CD14-positive monocyte (primary cell): ENCODE measurements at regions not wholly inside any gene's neighbourhood (a gene's known extent, or its start where the extent isn't known, plus 50 kb on each side); places are given as distances from the start of the nearest gene placed in this dataset.
"Not testable (repeated sequence)": the region's sequence is repeated elsewhere in the genome, so short reads cannot be mapped to it uniquely, and the experiment has no call there.

Source experiments
- DNase-seq, 3 donors: peaks; one replicate each; pipeline ENCODE4 v3.0.0-alpha.2; 2011 to 2022
- H2AFZ ChIP-seq: 2 replicates; pipeline ENCODE4 v1.6.0; 2012; ENCODE audit warnings: mild to moderate bottlenecking, low read depth, low read length, inconsistent platforms; ENCODE audit not compliant: insufficient read depth, poor library complexity, severe bottlenecking
- H3K27ac ChIP-seq, 2 donors: 1 replicate in 1 of 2; 2 replicates in 1 of 2; pipeline ENCODE4 v1.5.1; 2012 to 2013; ENCODE audit warnings: low read length in 2 of 2, control low read depth in 1 of 2, inconsistent platforms in 1 of 2, low read depth in 1 of 2, mild to moderate bottlenecking in 1 of 2
- H3K27me3 ChIP-seq, 2 donors: one replicate each; pipeline versions ENCODE4 v1.6.0 to v1.6.1; 2011 to 2013; ENCODE audit warnings: low read length in 2 of 2; ENCODE audit not compliant: control insufficient read depth in 2 of 2, insufficient read depth in 2 of 2
- H3K36me3 ChIP-seq, 2 donors: replicated peaks in 1 of 2; 1 replicate in 1 of 2; 2 replicates in 1 of 2; pipeline versions ENCODE4 v1.5.1 to v1.6.1; 2012 to 2013; ENCODE audit warnings: low read length in 2 of 2, control low read depth in 1 of 2, inconsistent platforms in 1 of 2, mild to moderate bottlenecking in 1 of 2; ENCODE audit not compliant: insufficient read depth in 2 of 2, control insufficient read depth in 1 of 2
- H3K4me1 ChIP-seq, 2 donors: 1 replicate in 1 of 2; 2 replicates in 1 of 2; pipeline versions ENCODE4 v1.5.1 to v1.6.1; 2012 to 2013; ENCODE audit warnings: low read length in 2 of 2, control low read depth in 1 of 2, inconsistent platforms in 1 of 2, mild to moderate bottlenecking in 1 of 2, moderate library complexity in 1 of 2; ENCODE audit not compliant: insufficient read depth in 2 of 2, control insufficient read depth in 1 of 2
- H3K4me2 ChIP-seq: replicated peaks from 2 replicates; pipeline ENCODE3; 2012; ENCODE audit warnings: low read length, moderate library complexity, mild to moderate bottlenecking; ENCODE audit not compliant: poor library complexity, severe bottlenecking; ENCODE audit errors: extremely low read depth
- H3K4me3 ChIP-seq, 3 experiments: fragments of 200-600 bp in 1 of 3; sonication (generic) in 1 of 3; replicated peaks in 1 of 3; 1 replicate in 2 of 3; 2 replicates in 1 of 3; pipeline ENCODE4 v1.5.1; 2011 to 2013; ENCODE audit warnings: low read length in 3 of 3, mild to moderate bottlenecking in 3 of 3, control low read depth in 2 of 3, low read depth in 2 of 3, inconsistent platforms in 1 of 3, moderate library complexity in 1 of 3
- H3K79me2 ChIP-seq: 2 replicates; pipeline ENCODE4 v1.6.0; 2012; ENCODE audit warnings: mild to moderate bottlenecking, control low read depth, inconsistent platforms, low read length, moderate library complexity; ENCODE audit not compliant: insufficient read depth
- H3K9ac ChIP-seq: 2 replicates; pipeline ENCODE4 v1.6.0; 2017; ENCODE audit warnings: low read length, mild to moderate bottlenecking; ENCODE audit not compliant: insufficient read depth, poor library complexity, severe bottlenecking
- H3K9me3 ChIP-seq, 2 donors: replicated peaks in 1 of 2; 1 replicate in 1 of 2; 2 replicates in 1 of 2; pipeline versions ENCODE4 v1.5.1 to v1.6.1; 2012 to 2013; ENCODE audit warnings: low read length in 2 of 2, control low read depth in 1 of 2; ENCODE audit not compliant: control insufficient read depth in 1 of 2, insufficient read depth in 1 of 2
- H4K20me1 ChIP-seq: 2 replicates; pipeline ENCODE4 v1.6.0; 2012; ENCODE audit warnings: mild to moderate bottlenecking, low read length, control low read depth, moderate library complexity; ENCODE audit not compliant: insufficient read depth
- H3K27ac Mint-ChIP-seq, 7 donors: one replicate each; pipeline ENCODE4 v1.8.0; 2020; ENCODE audit warnings: mild to moderate bottlenecking in 7 of 7, mixed read lengths in 7 of 7, moderate library complexity in 6 of 7, inconsistent platforms in 2 of 7
- H3K27me3 Mint-ChIP-seq, 3 donors: one replicate each; pipeline ENCODE4 v1.8.0; 2021 to 2022; ENCODE audit warnings: low read depth in 3 of 3, mild to moderate bottlenecking in 3 of 3, mixed read lengths in 3 of 3, moderate library complexity in 3 of 3, inconsistent platforms in 1 of 3
- H3K36me3 Mint-ChIP-seq, 2 donors: one replicate each; pipeline ENCODE4 v1.8.0; 2020; ENCODE audit warnings: mixed read lengths in 2 of 2, inconsistent platforms in 1 of 2, mild to moderate bottlenecking in 1 of 2
- H3K4me1 Mint-ChIP-seq: one replicate; pipeline ENCODE4 v1.8.0; 2020; ENCODE audit warnings: mild to moderate bottlenecking, mixed read lengths
- H3K4me3 Mint-ChIP-seq, 2 donors: one replicate each; pipeline ENCODE4 v1.8.0; 2020; ENCODE audit warnings: mild to moderate bottlenecking in 2 of 2, mixed read lengths in 2 of 2, moderate library complexity in 1 of 2
- H3K9me3 Mint-ChIP-seq, 7 donors: one replicate each; pipeline ENCODE4 v1.8.0; 2020 to 2022; ENCODE audit warnings: mixed read lengths in 7 of 7, mild to moderate bottlenecking in 6 of 7, moderate library complexity in 6 of 7, inconsistent platforms in 2 of 7
- WGBS: methylation state at CpG from one replicate; pipeline ENCODE4 v1.1.5; 2013; ENCODE audit warnings: missing lambda C conversion rate; ENCODE audit not compliant: insufficient coverage; 5-methylcytosine and 5-hydroxymethylcytosine counted together
- intact Hi-C, 2 donors: fragments of 100-400 bp; cut with micrococcal nuclease; formaldehyde crosslinking; loops; one replicate each; pipeline versions ENCODE4 v1.15.0 to v1.15.1; 2023
- TF ChIP-seq, protein P1 (sequence below): fragments of 200-600 bp; IDR thresholded peaks from one replicate; pipeline ENCODE4 v1.8.0; 2022; ENCODE audit warnings: antibody characterized with exemption, mild to moderate bottlenecking

DNA sequence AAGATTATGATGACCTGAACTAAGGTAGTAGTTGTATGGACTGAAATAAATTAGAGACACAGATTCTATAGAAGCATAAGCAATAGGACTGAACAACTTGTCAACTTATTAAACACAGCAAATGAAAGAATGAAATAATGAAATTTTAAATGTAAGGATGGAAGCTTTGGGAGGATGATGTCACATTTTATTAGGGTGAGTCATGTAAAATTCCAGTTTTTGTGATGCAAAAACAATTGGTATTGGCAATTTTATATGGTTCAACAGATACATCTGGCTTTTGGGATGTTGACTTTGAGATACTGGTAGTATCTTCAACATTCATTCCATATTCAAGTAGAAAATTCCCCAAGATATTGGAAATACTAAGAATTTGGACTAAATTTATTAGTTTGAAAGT lies 72.7 kb upstream of the IL15 start:
- H3K27me3 ChIP-seq: no peaks in the 10 kb centered on the region
- H3K36me3 ChIP-seq: no peaks in the 10 kb centered on the region
- H3K79me2 ChIP-seq: no peaks in the 10 kb centered on the region
- peaks cover 0 to 1% (median 0%) of the 10 kb centered on the region in 3 donors for H3K27me3 Mint-ChIP-seq
- intact Hi-C loops: no loop called here
- no peaks in the 10 kb centered on the region for H3K36me3 Mint-ChIP-seq
- no peak overlapping the region for H3K27ac Mint-ChIP-seq
- no peak overlapping the region for H3K4me3 Mint-ChIP-seq
- peaks cover 0 to 4% (median 0%) of the 10 kb centered on the region in 7 donors for H3K9me3 Mint-ChIP-seq
- no peak for DNase-seq
- no peaks in the 10 kb centered on the region for H3K9me3 ChIP-seq
- H4K20me1 ChIP-seq: no peaks in the 10 kb centered on the region
- no peaks in the 10 kb centered on the region for H3K4me1 Mint-ChIP-seq
- H3K4me2 ChIP-seq: no peak overlapping the region
- H3K27ac ChIP-seq: no peak overlapping the region
- no peak overlapping the region for H3K9ac ChIP-seq
- no peak overlapping the region for H3K4me3 ChIP-seq
- no peak overlapping the region for H2AFZ ChIP-seq
- TF ChIP-seq, protein P1, sequence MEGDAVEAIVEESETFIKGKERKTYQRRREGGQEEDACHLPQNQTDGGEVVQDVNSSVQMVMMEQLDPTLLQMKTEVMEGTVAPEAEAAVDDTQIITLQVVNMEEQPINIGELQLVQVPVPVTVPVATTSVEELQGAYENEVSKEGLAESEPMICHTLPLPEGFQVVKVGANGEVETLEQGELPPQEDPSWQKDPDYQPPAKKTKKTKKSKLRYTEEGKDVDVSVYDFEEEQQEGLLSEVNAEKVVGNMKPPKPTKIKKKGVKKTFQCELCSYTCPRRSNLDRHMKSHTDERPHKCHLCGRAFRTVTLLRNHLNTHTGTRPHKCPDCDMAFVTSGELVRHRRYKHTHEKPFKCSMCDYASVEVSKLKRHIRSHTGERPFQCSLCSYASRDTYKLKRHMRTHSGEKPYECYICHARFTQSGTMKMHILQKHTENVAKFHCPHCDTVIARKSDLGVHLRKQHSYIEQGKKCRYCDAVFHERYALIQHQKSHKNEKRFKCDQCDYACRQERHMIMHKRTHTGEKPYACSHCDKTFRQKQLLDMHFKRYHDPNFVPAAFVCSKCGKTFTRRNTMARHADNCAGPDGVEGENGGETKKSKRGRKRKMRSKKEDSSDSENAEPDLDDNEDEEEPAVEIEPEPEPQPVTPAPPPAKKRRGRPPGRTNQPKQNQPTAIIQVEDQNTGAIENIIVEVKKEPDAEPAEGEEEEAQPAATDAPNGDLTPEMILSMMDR: no peak
- no peaks in the 10 kb centered on the region for H3K4me1 ChIP-seq

GRCh38 chr4:141564961-141565360 lies 71.4 kb upstream of the IL15 start:
- H3K79me2 ChIP-seq, H3K9me3 ChIP-seq, H3K4me3 ChIP-seq, H2AFZ ChIP-seq, H3K27ac Mint-ChIP-seq, H3K4me1 ChIP-seq, H4K20me1 ChIP-seq, H3K4me3 Mint-ChIP-seq, H3K4me1 Mint-ChIP-seq, H3K27me3 Mint-ChIP-seq, intact Hi-C loops, DNase-seq, H3K27me3 ChIP-seq, H3K27ac ChIP-seq, H3K9ac ChIP-seq, H3K36me3 Mint-ChIP-seq, H3K9me3 Mint-ChIP-seq, H3K4me2 ChIP-seq, H3K36me3 ChIP-seq: not testable (repeated sequence)
- WGBS: 95% methylated on average over 11 of the region's 15 CpGs
